ENCODE measurements at regions not wholly inside any gene's neighbourhood (a gene's known extent, or its start where the extent isn't known, plus 50 kb on each side); places are given as distances from the start of the nearest gene placed in this dataset.

DNA sequence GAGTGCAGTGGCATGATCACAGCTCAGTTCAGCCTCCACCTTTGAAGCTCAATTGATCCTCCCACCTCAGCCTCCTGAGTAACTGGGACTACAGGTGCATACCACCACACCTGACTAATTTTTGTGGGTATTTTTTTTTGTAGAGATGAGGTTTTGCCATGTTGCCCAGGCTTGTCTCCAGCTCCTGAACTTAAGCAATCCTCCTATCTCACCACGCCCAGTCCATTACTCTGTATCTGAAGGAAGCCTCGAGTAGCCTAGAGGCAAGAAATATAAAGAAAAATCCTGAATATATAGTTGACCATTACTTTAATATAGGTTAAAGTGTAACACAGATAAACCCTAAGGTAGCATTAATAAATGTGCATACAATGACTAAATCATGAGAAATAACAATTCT, 686.8 kb upstream of the PIK3C3 start:
- FAIRE-seq (no peak), DNase-seq (ENCODE audit: low spot score) (no peak)

DNA sequence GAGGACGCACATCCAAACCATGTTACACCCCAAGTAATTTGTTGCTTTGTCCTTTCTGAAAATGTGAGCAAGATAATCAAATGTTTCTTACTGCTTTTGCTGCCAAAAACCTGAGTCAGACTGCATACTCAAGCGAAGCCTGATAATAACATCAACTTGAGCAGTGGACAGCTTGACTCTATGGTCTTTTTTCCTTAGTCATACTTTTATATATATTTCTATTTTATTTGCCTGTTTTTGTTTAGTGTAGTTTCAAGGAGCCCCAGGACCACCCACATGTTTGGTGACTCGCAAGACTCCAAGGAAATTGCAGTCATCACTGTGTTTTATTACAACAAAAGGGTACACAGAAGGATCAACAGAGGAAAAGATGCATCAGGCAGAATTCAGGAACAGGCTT, 688.4 kb upstream of the PIK3C3 start:
- DNase-seq (ENCODE audit: low spot score) (no peak), FAIRE-seq (no peak)

DNA sequence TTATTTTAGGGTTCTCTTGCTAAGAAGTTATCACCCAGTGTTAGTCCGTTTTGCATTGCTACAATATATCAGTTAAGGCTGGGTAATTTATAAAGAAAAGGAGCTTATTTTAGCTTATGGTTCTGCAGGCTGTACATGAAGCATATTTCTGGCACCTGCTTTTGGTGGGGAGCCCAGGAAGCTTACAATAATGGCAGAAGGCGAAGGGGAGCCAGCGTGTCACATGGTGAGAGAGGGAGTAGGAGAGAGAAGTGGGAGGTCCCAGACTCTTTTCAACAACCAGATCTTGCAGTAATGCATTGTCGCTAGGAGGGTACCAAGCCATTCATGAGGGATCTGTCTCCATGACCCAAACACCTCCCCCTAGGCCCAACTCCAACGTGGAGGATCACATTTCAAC, 688.8 kb upstream of the PIK3C3 start:
- DNase-seq (ENCODE audit: low spot score), result no peak
- FAIRE-seq, result no peak

DNA sequence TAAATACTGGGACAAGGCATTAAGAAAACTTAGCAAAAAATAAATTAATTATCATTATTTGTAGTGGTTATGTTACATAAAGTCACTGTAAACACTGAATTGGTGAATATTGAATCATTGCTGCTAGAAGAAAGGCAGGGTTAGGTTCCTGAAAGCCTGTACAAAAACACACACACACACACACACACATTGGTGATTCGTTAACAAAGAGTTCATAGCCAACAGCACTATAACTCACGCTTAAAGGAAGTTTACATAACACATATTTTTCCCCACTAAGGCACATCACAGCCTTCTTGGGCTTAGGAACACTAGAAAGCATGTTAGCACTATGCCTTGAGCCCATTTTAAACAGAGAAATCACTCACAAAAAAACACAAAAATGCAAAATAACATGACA, 690.0 kb upstream of the PIK3C3 start:
- DNase-seq (ENCODE audit: low spot score), result no peak
- FAIRE-seq, result no peak

DNA sequence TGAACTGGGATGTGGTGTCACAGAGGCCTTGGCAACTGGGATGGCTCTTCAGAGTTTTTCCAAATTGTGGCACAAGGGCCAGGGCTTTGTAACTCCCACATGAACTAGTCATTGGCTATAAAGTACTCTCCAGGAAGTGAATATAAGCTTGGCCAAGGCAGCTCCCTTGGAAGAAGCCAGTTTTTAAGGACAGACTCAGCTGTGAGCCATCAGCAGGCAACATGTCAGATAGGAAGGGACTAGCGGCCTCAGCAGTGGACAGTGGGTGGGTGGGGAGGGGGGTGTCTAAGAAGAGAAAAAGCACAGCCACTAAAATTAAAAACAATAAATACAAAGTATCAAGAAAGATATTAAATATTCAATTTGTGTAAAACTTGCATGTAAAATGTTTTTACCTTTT, 691.1 kb upstream of the PIK3C3 start:
- FAIRE-seq (no peak), DNase-seq (ENCODE audit: low spot score) (no peak)

DNA sequence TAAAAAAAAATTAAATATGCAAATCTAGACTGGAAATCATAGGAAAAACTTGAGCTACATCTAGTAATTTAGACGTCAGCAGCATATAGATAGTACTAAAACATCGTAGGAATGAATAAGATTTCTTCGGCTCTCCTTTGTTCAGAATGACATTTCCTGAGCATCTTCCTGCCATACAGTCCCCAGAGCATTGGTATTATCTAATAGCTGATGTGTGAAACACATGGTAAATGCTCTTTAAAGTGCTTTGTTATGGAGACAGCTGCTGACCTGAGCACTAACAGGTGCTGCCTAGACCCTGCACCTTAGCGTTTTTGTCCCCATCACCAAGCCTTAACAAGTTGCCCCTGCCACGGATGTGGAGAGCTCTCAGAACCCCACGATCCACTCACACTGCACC, 692.3 kb upstream of the PIK3C3 start:
- DNase-seq (ENCODE audit: low spot score), result no peak
- FAIRE-seq, result no peak

DNA sequence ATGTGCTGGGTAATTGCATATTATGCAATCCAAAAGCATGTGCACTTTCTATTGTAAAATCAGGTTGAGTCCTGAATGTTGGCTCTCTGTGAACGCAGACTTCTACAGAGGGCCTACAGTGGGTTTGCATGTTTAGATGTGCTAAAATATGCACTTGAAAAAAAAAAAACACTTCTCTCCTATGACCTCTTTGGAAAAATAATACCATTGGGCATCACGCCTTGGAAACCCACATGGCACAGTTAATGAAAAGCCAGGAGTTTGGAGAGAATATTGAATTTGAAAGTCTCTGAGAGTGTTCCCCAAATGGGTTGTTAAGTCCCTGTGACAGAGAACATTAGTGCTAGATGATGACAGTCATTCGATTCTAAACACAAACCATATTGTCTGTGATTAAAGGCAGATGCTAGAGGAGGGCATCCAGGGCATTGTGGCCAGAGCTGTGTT, 710.4 kb upstream of the PIK3C3 start:
- no peak for FAIRE-seq
- DNase-seq (ENCODE audit: low spot score), result no peak

DNA sequence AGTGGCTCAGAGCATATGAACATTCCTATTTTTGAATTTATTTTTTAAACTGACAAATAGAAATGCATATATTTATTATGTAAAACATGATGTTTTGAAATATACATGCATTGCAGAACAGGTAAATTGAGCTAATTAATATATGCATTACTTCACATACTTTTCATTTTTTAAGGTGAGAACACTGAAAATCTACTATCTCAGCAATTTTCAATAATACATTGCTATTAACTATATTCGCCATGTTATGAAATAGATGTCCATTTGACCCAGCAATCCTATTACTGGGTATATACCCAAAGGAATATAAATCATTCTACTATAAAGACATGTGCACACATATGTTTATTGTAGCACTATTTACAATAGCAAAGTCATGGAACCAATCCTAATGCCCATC, 717.7 kb upstream of the PIK3C3 start:
- DNase-seq (ENCODE audit: low spot score), result no peak
- no peak for FAIRE-seq

DNA sequence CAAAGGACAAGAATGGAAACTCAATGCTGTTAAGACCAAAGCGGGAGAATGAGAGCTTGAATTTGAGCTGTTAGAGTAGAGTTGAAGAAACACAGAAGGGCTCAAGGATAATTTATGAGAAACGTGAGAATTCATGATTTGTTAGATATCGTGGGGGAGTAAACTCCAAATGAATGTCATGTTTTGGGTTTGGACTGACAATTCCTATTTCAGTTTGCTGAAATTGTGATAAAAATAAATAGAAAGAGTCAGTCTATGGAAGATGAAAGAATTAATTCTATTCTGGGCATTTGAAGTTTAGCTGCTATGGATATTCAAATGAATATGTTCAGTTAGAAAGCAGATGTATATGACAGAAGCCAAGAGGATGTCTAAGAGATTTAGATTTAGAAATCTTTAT, 723.4 kb upstream of the PIK3C3 start:
- FAIRE-seq, result no peak
- DNase-seq (ENCODE audit: low spot score), result no peak

DNA sequence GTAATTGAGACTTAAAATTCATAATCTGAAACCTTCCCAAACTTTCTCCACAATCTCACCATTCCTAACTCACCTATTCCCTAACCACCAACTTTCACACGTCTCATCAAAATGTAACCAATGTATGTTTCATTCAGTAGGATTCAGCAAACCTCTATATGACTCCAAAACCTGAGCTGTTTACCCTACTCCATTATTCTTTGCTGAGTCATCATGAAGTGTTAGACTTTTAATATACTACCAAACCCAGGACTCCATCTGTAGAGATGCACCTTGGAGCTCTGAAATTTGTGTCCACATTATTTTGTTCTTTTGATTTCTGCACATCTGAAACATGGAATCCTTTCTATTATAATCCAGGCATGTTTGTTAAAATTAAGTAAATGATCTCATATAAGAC, 727.0 kb upstream of the PIK3C3 start:
- no peak for DNase-seq (ENCODE audit: low spot score)
- no peak for FAIRE-seq

DNA sequence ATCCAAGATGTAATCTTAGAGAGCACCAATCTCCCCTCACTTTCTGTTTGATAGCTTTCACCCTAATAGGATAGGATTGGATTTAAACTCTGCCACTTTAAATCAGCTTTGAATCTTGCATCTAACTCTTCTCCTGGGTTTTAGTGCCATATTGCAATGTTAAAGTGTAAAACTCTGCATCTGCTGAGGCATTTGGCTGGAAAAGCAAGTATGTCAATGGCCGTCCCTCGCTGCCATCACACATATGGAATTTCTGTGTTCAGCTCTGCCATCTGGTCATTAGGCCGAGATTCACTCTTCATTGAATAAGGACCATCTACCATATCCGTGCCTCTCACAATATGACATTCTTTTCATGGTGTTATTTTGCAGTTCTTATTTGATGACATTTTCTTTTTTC, 728.1 kb upstream of the PIK3C3 start:
- no peak for FAIRE-seq

DNA sequence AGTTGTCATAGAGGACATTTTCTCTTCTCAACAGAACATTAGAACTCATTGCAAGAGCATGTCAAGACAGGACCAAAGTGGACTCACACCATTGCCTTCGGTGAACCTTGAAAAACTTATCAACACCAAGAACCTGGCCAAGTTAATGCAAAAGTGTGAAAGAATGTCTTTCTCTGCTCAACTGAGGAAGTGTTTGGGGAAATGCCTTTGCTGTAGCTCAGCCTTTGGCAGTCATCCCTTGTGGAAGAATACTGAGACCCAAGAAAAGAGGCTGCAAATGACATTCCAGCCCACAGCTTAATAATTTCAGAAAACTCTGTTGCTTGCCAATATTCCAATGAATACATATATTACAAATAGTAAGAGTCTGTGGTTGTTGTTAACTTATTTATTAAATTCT, 728.8 kb upstream of the PIK3C3 start:
- no peak for DNase-seq (ENCODE audit: low spot score)
- FAIRE-seq, result no peak

More for the DNA sequence above, 728.1 kb upstream of the PIK3C3 start:
- no peak for DNase-seq (ENCODE audit: low spot score)

DNA sequence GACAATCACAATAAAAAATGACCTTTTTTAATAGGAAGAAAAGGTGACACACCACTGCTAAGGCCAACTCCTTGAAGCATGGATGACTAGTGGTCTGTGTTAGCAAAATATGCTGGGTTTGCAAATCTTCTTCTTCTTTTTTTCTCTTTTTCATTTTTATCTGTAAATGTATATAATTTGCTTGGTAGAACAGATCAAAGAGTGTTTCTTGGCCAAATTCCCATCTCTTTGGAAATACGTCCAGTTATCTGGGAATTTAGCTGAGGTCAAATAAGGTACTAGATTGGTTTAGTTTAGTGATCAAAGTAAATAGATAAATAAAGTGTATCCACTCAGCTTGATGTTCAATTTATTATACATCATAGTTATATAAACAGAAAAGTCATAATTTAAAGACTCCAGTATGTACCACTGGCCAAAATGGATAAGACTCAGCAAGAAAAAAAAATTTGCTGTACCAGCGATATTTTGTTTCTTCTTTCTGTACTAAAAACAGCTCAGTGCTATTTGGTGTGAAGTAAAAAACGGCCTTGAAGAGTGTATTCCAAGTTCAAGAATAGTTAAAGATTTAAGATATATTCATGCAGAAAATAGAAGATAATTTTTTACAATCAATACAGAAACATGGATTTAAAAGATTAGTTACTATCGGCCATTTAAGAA, 738.6 kb upstream of the PIK3C3 start:
- no peak for DNase-seq (ENCODE audit: low spot score)
- FAIRE-seq, result no peak

DNA sequence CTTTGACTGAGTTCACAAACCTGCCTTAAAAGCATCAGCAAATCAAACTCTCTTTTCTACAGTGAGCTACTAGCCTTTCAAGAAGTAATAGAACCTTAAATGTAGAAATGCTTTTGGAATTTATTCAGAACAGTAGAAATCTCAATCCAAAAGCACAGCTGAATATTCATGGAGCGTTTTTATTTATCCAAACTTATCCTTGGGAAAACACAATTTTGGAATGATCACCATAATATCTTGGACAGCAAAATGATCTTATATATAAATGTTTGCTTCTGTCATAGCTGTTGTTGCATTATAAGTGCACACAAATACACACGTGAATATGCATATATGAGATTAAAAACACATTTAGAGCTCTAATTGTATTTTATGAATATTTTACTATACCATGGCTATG, 747.3 kb upstream of the PIK3C3 start:
- no peak for FAIRE-seq
- no peak for DNase-seq (ENCODE audit: low spot score)

DNA sequence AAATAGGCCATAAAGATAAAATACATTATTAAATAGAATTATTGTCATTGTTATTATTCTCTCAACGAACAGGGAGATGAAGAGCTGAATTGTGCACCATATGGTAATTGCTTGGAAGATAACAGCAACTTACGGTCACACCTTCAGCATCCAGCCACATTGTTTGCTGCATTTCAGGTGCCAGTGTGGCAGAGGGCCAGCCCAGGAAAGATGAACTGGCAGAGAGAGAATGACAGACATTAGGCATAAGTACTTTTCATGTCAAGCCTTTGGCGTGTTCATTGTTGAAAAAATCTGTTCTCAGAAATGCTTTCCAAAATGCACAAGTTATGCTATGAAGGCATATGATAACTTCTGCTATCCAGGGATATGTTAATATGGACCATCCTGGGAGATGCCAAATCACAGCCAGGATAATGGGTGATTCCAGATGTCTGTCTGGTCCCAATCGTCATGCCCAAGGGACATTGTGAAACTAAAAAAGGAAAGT, 748.6 kb upstream of the PIK3C3 start:
- DNase-seq (ENCODE audit: low spot score) (no peak), FAIRE-seq (no peak)

DNA sequence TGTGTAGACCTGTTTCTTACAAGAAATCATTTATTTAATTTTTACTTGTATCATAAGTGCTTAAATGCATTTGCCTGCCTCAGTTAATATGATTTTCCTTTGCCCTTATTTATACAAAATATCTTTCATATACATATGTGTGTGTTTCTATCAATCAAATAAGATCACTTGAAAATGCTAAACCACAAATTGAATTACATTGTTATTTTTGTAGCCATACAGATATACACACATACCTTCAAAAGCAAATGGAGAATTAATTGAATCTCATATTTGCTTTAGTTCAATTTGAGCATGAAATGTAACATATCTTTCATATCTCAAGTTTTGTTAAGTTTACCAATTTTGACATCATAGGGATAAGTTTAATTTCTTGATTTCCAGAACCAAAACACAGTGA, 755.8 kb upstream of the PIK3C3 start:
- FAIRE-seq (no peak), DNase-seq (ENCODE audit: low spot score) (no peak)

DNA sequence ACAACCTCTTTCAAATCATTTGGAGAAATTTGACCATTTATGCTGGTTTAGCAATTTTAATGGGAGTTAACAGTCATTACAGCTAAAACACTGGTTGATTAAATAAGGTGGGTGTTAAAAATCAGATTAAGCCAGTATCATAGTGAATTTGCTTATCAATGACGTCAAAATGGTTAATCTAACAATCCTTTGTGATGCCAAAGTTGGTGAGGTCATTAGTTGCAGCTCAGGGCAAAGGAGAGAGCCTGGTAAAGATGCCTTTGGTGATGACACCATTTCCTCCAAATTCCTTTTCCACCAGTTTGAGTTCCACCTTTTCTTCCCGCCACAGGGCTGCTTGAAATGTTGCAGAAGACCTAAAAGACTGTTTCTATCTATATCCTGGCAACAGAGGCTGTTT, 757.1 kb upstream of the PIK3C3 start:
- FAIRE-seq, result no peak

DNA sequence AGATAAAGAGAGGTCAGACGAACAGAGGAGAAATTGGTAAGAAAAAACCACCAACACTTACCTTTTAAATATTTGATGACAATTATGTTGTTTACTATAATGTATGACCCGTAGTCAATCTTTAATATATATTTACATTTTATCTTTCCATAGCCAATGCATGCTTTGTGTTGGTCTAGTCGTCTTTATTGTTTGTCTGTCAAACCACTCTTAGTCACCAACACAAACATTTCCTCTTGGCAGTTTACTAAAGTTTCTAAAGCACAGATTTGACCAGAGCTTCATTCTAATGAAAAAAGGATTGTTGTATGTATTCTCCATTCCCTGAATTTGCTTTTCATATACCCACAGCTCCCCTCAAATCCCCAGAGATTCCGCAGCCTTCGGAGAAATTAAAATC, 784.7 kb upstream of the PIK3C3 start:
- FAIRE-seq (no peak), DNase-seq (ENCODE audit: low spot score) (no peak)

More for the DNA sequence above, 757.1 kb upstream of the PIK3C3 start:
- no peak for DNase-seq (ENCODE audit: low spot score)

DNA sequence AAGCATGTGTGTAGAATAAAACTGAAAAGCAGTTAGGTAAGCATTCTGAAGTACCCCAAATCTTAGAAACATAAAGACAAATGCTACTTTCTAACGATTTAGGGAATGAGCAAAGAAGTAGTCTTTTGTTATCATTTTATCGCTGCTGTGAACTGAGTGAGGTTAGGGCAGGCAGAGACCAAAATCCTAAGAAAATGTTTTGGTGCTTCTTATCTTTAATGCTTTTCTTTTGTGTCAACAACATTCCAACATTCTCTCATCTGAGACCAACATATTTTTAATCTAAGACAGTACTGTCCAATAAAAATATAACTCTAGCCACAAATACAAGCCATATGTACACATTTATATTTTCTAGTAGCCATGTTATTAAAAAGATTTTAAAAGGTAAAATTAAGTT, 789.4 kb upstream of the PIK3C3 start:
- FAIRE-seq (no peak), DNase-seq (ENCODE audit: low spot score) (no peak)

DNA sequence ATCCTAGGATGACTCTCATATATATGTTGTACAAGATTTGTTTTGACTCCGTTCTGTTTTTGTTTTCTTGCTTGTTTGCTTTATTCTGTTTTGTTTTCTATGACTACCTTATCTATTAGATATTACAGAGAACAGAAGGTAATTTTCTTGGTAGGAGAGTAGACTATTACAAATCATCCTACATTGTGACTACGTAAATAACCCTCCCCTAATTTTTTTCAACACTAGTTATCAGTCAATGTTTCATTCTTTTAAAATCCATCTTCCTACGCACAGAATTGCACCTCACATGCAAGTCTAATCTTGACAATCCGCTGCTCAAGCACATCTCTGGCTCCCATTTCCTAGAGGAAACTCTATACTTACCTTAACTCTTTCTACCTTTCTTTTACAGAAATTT, 792.3 kb upstream of the PIK3C3 start:
- FAIRE-seq (no peak), DNase-seq (ENCODE audit: low spot score) (no peak)

DNA sequence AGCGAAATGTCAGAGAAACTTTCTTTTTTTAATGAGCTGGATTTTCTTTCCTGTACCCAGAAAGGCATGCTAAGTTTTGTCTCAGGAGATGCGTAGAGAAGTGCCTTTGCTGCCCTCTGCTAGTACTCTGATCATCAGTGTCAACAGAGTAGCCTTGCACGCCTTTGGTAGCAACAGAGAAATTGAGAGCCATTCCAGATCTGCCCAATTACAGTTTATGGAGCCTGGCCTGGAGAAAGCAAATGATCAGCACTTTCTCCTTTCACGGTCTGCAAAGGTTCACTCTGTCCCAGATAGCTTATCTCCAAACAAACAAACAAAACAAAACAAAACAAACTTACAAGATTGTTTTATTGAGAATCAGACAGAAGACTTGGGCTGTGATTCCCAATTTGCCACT, 792.8 kb upstream of the PIK3C3 start:
- FAIRE-seq (no peak), DNase-seq (ENCODE audit: low spot score) (no peak)

DNA sequence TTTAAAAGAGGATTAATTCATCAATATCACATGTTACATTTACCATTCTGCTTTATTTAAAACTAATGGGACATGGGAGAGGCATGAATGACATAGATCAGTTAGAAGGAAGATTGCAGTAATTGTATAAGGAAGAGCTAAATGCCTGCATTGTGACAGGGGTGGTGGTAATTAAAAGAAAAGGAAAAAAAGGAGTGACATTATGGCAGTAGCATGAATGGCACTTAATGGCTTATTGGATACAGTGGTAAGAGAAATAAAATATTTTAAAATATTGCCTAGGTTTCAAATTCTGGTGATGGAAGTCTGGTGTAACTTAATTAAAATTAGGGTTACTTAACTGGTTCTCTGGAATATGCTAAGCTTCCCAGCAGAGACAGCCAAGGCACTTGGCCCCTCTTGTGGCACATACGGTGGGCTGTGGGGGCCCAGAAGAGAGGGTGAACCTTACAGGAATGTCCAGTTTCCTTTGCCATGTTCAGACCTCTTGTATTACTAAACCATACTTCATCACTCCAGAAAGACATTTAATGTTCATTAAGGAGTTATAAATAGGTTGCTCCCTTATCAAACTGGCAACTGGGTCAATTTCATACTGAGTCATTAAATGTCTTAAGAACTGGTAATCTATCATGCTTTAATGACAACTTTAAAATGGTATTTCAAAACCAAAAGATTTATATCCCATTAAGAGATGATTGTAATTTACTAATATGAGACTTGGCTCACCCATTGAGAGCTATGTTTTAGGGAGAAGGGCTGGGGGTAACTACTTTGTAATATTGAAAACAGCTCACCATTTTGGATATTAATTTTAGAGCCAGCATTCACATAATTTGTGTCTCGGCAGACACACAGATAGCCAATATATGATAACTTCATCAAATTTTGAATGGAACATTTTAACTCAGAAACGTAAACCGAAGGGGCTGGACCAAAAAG, 798.9 kb upstream of the PIK3C3 start:
- DNase-seq (ENCODE audit: low spot score) (no peak), FAIRE-seq (no peak)

DNA sequence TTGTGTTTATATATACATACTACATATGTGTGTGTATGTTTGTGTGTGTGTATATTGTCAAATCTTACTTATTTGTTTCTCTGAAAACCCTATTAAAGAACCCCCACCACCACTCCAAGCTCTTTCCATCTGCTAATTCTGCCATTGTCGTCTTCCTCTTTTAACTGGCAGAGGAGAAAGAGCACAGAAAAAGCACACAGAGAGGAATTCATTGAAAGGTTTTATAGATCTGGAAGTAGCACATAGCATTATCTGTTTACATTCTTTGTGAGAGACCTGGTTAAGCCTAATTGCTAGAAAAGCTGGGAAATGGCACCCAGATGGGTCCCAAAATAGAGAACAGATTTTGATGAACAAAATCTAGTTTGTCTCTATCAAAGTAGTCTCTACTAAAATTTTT, 800.0 kb upstream of the PIK3C3 start:
- DNase-seq (ENCODE audit: low spot score) (no peak), FAIRE-seq (no peak)
